GM18861 (cell line): ENCODE measurements at regions not wholly inside any gene's neighbourhood (a gene's known extent, or its start where the extent isn't known, plus 50 kb on each side); places are given as distances from the start of the nearest gene placed in this dataset.

Source experiments
- ATAC-seq: cut with Tn5 transposase; IDR thresholded peaks from one replicate; pipeline ENCODE4 v1.9.1; 2021; ENCODE audit not compliant: unreplicated experiment

- no peak for ATAC-seq
These were observed 54.6 kb upstream of the ANK2 start for GRCh38 chr4:112994732-112995464.
